H1 (cell line): ENCODE measurements at regions not wholly inside any gene's neighbourhood (a gene's known extent, or its start where the extent isn't known, plus 50 kb on each side); places are given as distances from the start of the nearest gene placed in this dataset.

ENCODE experiments used
- CTCF ChIA-PET: fragments of 300-600 bp; sonication (Branson Sonifier 250); formaldehyde crosslinking; loops from one replicate; lab custom pipeline; 2021; ENCODE audit not compliant: partially characterized antibody; lab: Charles Lee
- POLR2A ChIA-PET: fragments of 300-600 bp; sonication (Branson Sonifier 250); formaldehyde crosslinking; loops from one replicate; lab custom pipeline; 2021; ENCODE audit warnings: inconsistent platforms; ENCODE audit not compliant: partially characterized antibody; lab: Charles Lee
- DNase-seq, 2 experiments: peaks; one replicate each; pipeline versions ENCODE4 v3.0.0 to v3.0.0-alpha.2; 2010 to 2022; ENCODE audit warnings: low spot score in 2 of 2, low read depth in 1 of 2, mixed read lengths in 1 of 2
- FAIRE-seq: peaks from 2 replicates; lab custom pipeline; 2011; peaks lifted over from hg19 to GRCh38; lab: Jason Lieb, UNC
- H2AFZ ChIP-seq: 2 replicates; pipeline ENCODE4 v1.8.1; 2012; ENCODE audit warnings: low read length, inconsistent platforms
- H2AK5ac ChIP-seq: 2 replicates; pipeline ENCODE4 v1.6.1; 2013; ENCODE audit warnings: low read depth, low read length
- H2BK120ac ChIP-seq: replicated peaks from 2 replicates; pipeline ENCODE3; 2013; ENCODE audit warnings: low read depth, low read length, inconsistent platforms
- H2BK12ac ChIP-seq: 2 replicates; pipeline ENCODE4 v1.6.1; 2013; ENCODE audit warnings: low read depth, low read length
- H2BK15ac ChIP-seq: 2 replicates; pipeline ENCODE4 v1.6.1; 2013; ENCODE audit warnings: low read length
- H2BK20ac ChIP-seq: 2 replicates; pipeline ENCODE4 v1.6.1; 2013; ENCODE audit warnings: low read length
- H2BK5ac ChIP-seq: 2 replicates; pipeline ENCODE4 v1.6.1; 2013; ENCODE audit warnings: low read depth, low read length
- H3K14ac ChIP-seq: 2 replicates; pipeline ENCODE4 v1.6.1; 2013; ENCODE audit warnings: inconsistent platforms; ENCODE audit not compliant: insufficient read length
- H3K18ac ChIP-seq: 2 replicates; pipeline ENCODE4 v1.6.1; 2013; ENCODE audit warnings: low read length; ENCODE audit errors: extremely low read depth
- H3K23ac ChIP-seq: 2 replicates; pipeline ENCODE4 v1.6.1; 2013; ENCODE audit warnings: inconsistent platforms; ENCODE audit not compliant: insufficient read length
- H3K23me2 ChIP-seq: 2 replicates; pipeline ENCODE4 v1.6.1; 2013; ENCODE audit warnings: low read depth, low read length
- H3K27ac ChIP-seq: 2 replicates; pipeline ENCODE4 v1.6.1; 2011; ENCODE audit warnings: low read depth, low read length, inconsistent platforms
- H3K27me3 ChIP-seq, 4 experiments: replicated peaks in 1 of 4; 1 replicate in 1 of 4; 2 replicates in 3 of 4; pipeline versions ENCODE4 v1.6.1 to v1.8.1; 2011 to 2013; ENCODE audit warnings: low read length in 3 of 4, mild to moderate bottlenecking in 3 of 4, inconsistent platforms in 2 of 4, mixed read lengths in 2 of 4, moderate library complexity in 1 of 4; ENCODE audit not compliant: control insufficient read depth in 3 of 4, insufficient read depth in 3 of 4; ENCODE audit errors: extremely low read depth in 1 of 4
- H3K36me3 ChIP-seq, 4 experiments: 2 replicates each; pipeline versions ENCODE4 v1.6.1 to v1.8.1; 2011 to 2013; ENCODE audit warnings: mild to moderate bottlenecking in 4 of 4, low read length in 3 of 4, moderate library complexity in 2 of 4, control low read depth in 1 of 4, inconsistent platforms in 1 of 4; ENCODE audit not compliant: insufficient read depth in 4 of 4, control insufficient read depth in 2 of 4
- H3K4ac ChIP-seq: replicated peaks from 2 replicates; pipeline ENCODE3; 2013; ENCODE audit warnings: low read length, low read depth, mixed read lengths, inconsistent platforms; ENCODE audit not compliant: insufficient read length
- H3K4me1 ChIP-seq, 4 experiments: replicated peaks in 1 of 4; 1 replicate in 1 of 4; 2 replicates in 3 of 4; pipeline versions ENCODE4 v1.6.1 to v1.8.1; 2011 to 2013; ENCODE audit warnings: low read length in 3 of 4, inconsistent platforms in 2 of 4, mixed read lengths in 1 of 4; ENCODE audit not compliant: insufficient read depth in 4 of 4, control insufficient read depth in 3 of 4
- H3K4me2 ChIP-seq, 2 experiments: 2 replicates each; pipeline versions ENCODE4 v1.6.1 to v1.8.1; 2011 to 2013; ENCODE audit warnings: low read depth in 2 of 2, low read length in 2 of 2, control low read depth in 1 of 2, inconsistent platforms in 1 of 2, mild to moderate bottlenecking in 1 of 2; ENCODE audit not compliant: insufficient read depth in 1 of 2
- H3K4me3 ChIP-seq, 4 experiments: fragments of 200-600, 300-600 bp in 1 of 4; sonication (generic), shearing (Covaris generic), sonication (Bioruptor Twin) in 1 of 4; 2 replicates each; pipeline versions ENCODE4 v1.5.1 to v1.8.1; 2011 to 2016; ENCODE audit warnings: low read length in 4 of 4, low read depth in 3 of 4, control low read depth in 2 of 4, inconsistent platforms in 2 of 4, mild to moderate bottlenecking in 2 of 4, mixed read lengths in 1 of 4, moderate library complexity in 1 of 4; ENCODE audit not compliant: insufficient read depth in 2 of 4; ENCODE audit errors: extremely low read depth in 1 of 4
- H3K56ac ChIP-seq: replicated peaks from 2 replicates; pipeline ENCODE3; 2013; ENCODE audit warnings: low read depth, mild to moderate bottlenecking, mixed read lengths, low read length, inconsistent platforms; ENCODE audit not compliant: insufficient read length
- H3K79me1 ChIP-seq: 2 replicates; pipeline ENCODE4 v1.6.1; 2013; ENCODE audit warnings: low read depth, low read length, control low read depth
- H3K79me2 ChIP-seq, 2 experiments: 2 replicates each; pipeline versions ENCODE4 v1.6.1 to v1.8.1; 2012 to 2013; ENCODE audit warnings: low read length in 2 of 2, mild to moderate bottlenecking in 2 of 2, inconsistent platforms in 1 of 2; ENCODE audit not compliant: insufficient read depth in 2 of 2, control insufficient read depth in 1 of 2
- H3K9ac ChIP-seq, 4 experiments: replicated peaks in 1 of 4; 1 replicate in 1 of 4; 2 replicates in 3 of 4; pipeline versions ENCODE4 v1.6.1 to v1.8.1; 2011 to 2013; ENCODE audit warnings: low read depth in 3 of 4, low read length in 3 of 4, control low read depth in 2 of 4, mild to moderate bottlenecking in 2 of 4, moderate library complexity in 2 of 4, inconsistent platforms in 1 of 4; ENCODE audit errors: extremely low read depth in 1 of 4
- H3K9me3 ChIP-seq, 2 experiments: 2 replicates each; pipeline versions ENCODE4 v1.6.1 to v1.8.1; 2012 to 2013; ENCODE audit warnings: mild to moderate bottlenecking in 2 of 2, moderate library complexity in 2 of 2, control low read depth in 1 of 2, inconsistent platforms in 1 of 2, low read depth in 1 of 2, low read length in 1 of 2, mixed read lengths in 1 of 2; ENCODE audit not compliant: insufficient read depth in 2 of 2
- H4K20me1 ChIP-seq, 2 experiments: replicated peaks in 1 of 2; 2 replicates each; pipeline versions ENCODE3 to v1.8.1; 2011 to 2013; ENCODE audit warnings: inconsistent platforms in 2 of 2, low read length in 2 of 2, mild to moderate bottlenecking in 1 of 2; ENCODE audit not compliant: insufficient read depth in 2 of 2, control insufficient read depth in 1 of 2
- H4K5ac ChIP-seq: 2 replicates; pipeline ENCODE4 v1.6.1; 2013; ENCODE audit warnings: low read length, low read depth, mixed read lengths, inconsistent platforms; ENCODE audit not compliant: insufficient read length
- H4K8ac ChIP-seq: 2 replicates; pipeline ENCODE4 v1.8.0; 2013; ENCODE audit warnings: mild to moderate bottlenecking, moderate library complexity, low read length, inconsistent platforms; ENCODE audit not compliant: insufficient read depth; ENCODE audit errors: extremely low read depth
- H4K91ac ChIP-seq: replicated peaks from 2 replicates; pipeline ENCODE3; 2013; ENCODE audit warnings: low read length, mixed read lengths, inconsistent platforms; ENCODE audit not compliant: insufficient read length
- BACH1 ChIP-seq: IDR thresholded peaks from 2 replicates; pipeline ENCODE4 v1.6.1; 2012; ENCODE audit warnings: low read length, improper control_type of control experiment
- CTBP2 ChIP-seq: IDR thresholded peaks from 2 replicates; pipeline ENCODE4 v1.7.0; 2011; ENCODE audit warnings: borderline replicate concordance, mild to moderate bottlenecking, moderate library complexity, mixed read lengths, low read length; ENCODE audit not compliant: insufficient read depth, insufficient read length
- E2F6 ChIP-seq: IDR thresholded peaks from 2 replicates; pipeline ENCODE4 v1.6.1; 2012; ENCODE audit warnings: inconsistent platforms
- HDAC6 ChIP-seq: IDR thresholded peaks from one replicate; pipeline ENCODE4 v1.7.1; 2012; ENCODE audit warnings: low read depth, mild to moderate bottlenecking, inconsistent platforms, low read length, moderate library complexity
- KDM1A ChIP-seq: fragments of 200-600, 300-600 bp; sonication (generic); IDR thresholded peaks from 2 replicates; pipeline ENCODE4 v1.7.1; 2016; ENCODE audit warnings: mild to moderate bottlenecking, low read length, borderline replicate concordance
- MAX ChIP-seq: IDR thresholded peaks from 2 replicates; pipeline ENCODE4 v1.6.1; 2012; ENCODE audit warnings: inconsistent platforms
- SIX5 ChIP-seq: IDR thresholded peaks from 2 replicates; pipeline ENCODE4 v1.6.1; 2011; ENCODE audit warnings: mild to moderate bottlenecking, low read depth, low read length
- WGBS, 2 experiments: shearing (Covaris generic) in 1 of 2; methylation state at CpG; one replicate each; pipeline versions ENCODE4 v1.1.6 to v1.1.7; 2013 to 2015; ENCODE audit warnings: low lambda C conversion rate in 2 of 2, mixed read lengths in 2 of 2, inconsistent platforms in 1 of 2, low coverage in 1 of 2, missing lambda C conversion rate in 1 of 2; ENCODE audit not compliant: insufficient replicate concordance in 2 of 2, insufficient coverage in 1 of 2, insufficient read length in 1 of 2; ENCODE audit errors: extremely low coverage in 1 of 2, missing lambda C conversion rate in 1 of 2; 5-methylcytosine and 5-hydroxymethylcytosine counted together

- Histone ChIP-seq H2BK5ac (0 out of 2 replicates have a peak overlapping the region, but pooled peaks have one; percentile 66), H3K18ac (peak overlapping the region; percentile 10), H3K27me3 (no peaks in the 10 kb centered on the region), H4K8ac (no peak overlapping the region), H3K4me2 (peak overlapping the region in 1 of 2 experiments; percentile 21; a peak in 1 of 4 replicates), H3K56ac (no peak overlapping the region), H3K23me2 (0 out of 2 replicates have a peak, but pooled peaks cover 2% of the 10 kb centered on the region), H2BK15ac (no peak overlapping the region), H2BK20ac (0 out of 2 replicates have a peak overlapping the region, but pooled peaks have one; percentile 18), H4K20me1 (no peaks in the 10 kb centered on the region), H3K36me3 (no peaks in the 10 kb centered on the region), H3K9me3 (no peaks in the 10 kb centered on the region), H3K23ac (no peak overlapping the region), H2AK5ac (no peak overlapping the region), H3K27ac (no peak overlapping the region), H2AFZ (peak overlapping the region; percentile 93), H2BK12ac (peak overlapping the region; percentile 87), H2BK120ac (no peak overlapping the region), H3K4me3 (no peak overlapping the region), H3K14ac (no peak overlapping the region), H3K9ac (no peak overlapping the region), H3K79me1 (no peaks in the 10 kb centered on the region), H3K4ac (no peak overlapping the region), H4K5ac (no peak overlapping the region), H3K79me2 (no peaks in the 10 kb centered on the region), H3K4me1 (peaks cover 2 to 13% (median 8%) of the 10 kb centered on the region in 4 experiments), H4K91ac (no peak overlapping the region)
- 64% methylated on average over 7 of the region's 7 CpGs; no CpG with 5 or more reads in 1 of the 2 experiments for WGBS, 2 experiments
- TF ChIP-seq KDM1A (no peak), E2F6 (peak; percentile 53), CTBP2 (no peak), SIX5 (no peak), MAX (no peak), HDAC6 (no peak), BACH1 (no peak)
- no peak for DNase-seq
- peak; percentile 76 for FAIRE-seq
- ChIA-PET CTCF (interaction anchor here (0.6 to 2.5 kb wide), 10 partner anchors 10 to 1642 kb away, joined by 3 to 12 read pairs (median 4); no protein-coding TSS in a partner anchor), POLR2A (interaction anchor here (1.2 kb wide), 1 partner anchor 34 kb away, joined by 3 read pairs; no protein-coding TSS in a partner anchor)
These were observed 58.7 kb upstream of the PRMT8 start for GRCh38 chr12:3432176-3432742.
